Effector memory CD4-positive, alpha-beta T cell (primary cell): ENCODE measurements at regions not wholly inside any gene's neighbourhood (a gene's known extent, or its start where the extent isn't known, plus 50 kb on each side); places are given as distances from the start of the nearest gene placed in this dataset.
"Not testable (repeated sequence)": the region's sequence is repeated elsewhere in the genome, so short reads cannot be mapped to it uniquely, and the experiment has no call there.

Experiments
- DNase-seq, 3 donors: peaks; one replicate each; pipeline ENCODE4 v3.0.0-alpha.2; 2020
- H3K27ac ChIP-seq: 2 replicates; pipeline ENCODE4 v1.7.0; 2013; ENCODE audit warnings: mild to moderate bottlenecking, low read length, moderate library complexity; ENCODE audit not compliant: insufficient read depth, poor library complexity, severe bottlenecking
- H3K27me3 ChIP-seq: replicated peaks from 2 replicates; pipeline ENCODE4 v1.7.0; 2013; ENCODE audit warnings: mild to moderate bottlenecking, low read length; ENCODE audit not compliant: insufficient read depth, control insufficient read depth, poor library complexity, severe bottlenecking
- H3K36me3 ChIP-seq: 2 replicates; pipeline ENCODE4 v1.7.0; 2013; ENCODE audit warnings: mild to moderate bottlenecking, low read length, moderate library complexity; ENCODE audit not compliant: control insufficient read depth, insufficient read depth
- H3K4me1 ChIP-seq: 2 replicates; pipeline ENCODE4 v1.7.0; 2013; ENCODE audit warnings: low read length, mild to moderate bottlenecking; ENCODE audit not compliant: control insufficient read depth, insufficient read depth, poor library complexity, severe bottlenecking
- H3K4me3 ChIP-seq: 2 replicates; pipeline ENCODE4 v1.7.0; 2013; ENCODE audit warnings: low read length, low read depth, mild to moderate bottlenecking; ENCODE audit not compliant: insufficient read depth, poor library complexity, severe bottlenecking
- H3K9me3 ChIP-seq: 2 replicates; pipeline ENCODE4 v1.7.0; 2013; ENCODE audit warnings: mild to moderate bottlenecking, low read length, moderate library complexity; ENCODE audit not compliant: control insufficient read depth

DNA sequence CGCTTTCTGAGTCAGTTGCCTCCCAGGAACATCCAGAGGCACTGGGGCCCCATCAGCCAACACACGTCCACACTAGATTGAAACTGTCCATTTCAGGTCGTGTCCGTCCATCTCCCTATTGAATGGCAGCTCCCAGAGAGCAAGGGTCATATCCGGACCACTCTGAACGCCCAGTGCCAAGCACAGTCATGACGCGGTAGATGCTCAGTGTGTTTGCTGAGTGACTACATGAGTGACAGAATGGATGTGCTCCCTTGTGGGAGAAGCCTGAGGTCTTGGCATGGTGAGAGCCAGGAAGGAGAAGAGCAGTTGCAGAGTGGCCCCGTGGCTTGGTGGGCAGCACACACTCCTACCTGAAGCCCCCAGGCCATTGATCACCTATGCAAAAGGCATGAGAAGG lies 92.5 kb upstream of the CUX1 start:
- Histone ChIP-seq H3K36me3 (no peaks in the 10 kb centered on the region), H3K4me3 (no peak overlapping the region), H3K27ac (no peak overlapping the region), H3K4me1 (no peaks in the 10 kb centered on the region), H3K27me3 (no peaks in the 10 kb centered on the region), H3K9me3 (no peaks in the 10 kb centered on the region)
- no peak for DNase-seq

DNA sequence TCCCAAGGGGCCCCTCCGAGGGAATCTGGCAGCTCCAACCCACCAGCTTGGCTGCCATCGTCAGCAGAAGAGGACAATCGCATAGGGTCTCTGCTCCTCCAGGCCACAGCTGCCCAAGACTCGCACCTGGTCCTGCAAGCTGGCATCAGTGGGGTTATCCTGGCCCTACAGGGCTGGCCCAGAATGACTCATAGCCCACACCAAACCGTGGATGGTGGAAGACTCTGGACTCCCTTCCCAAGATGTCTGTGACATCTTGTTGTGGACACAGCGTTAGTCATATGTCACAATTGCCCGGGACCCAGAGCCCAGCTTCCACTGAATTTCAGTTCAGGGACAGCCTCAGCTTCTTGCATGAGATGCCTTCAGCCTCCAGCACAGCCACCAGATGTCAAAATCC lies 91.5 kb upstream of the CUX1 start:
- Histone ChIP-seq H3K4me3 (no peak overlapping the region), H3K36me3 (no peaks in the 10 kb centered on the region), H3K4me1 (no peaks in the 10 kb centered on the region), H3K27ac (no peak overlapping the region), H3K27me3 (no peaks in the 10 kb centered on the region), H3K9me3 (no peaks in the 10 kb centered on the region)
- no peak for DNase-seq

DNA sequence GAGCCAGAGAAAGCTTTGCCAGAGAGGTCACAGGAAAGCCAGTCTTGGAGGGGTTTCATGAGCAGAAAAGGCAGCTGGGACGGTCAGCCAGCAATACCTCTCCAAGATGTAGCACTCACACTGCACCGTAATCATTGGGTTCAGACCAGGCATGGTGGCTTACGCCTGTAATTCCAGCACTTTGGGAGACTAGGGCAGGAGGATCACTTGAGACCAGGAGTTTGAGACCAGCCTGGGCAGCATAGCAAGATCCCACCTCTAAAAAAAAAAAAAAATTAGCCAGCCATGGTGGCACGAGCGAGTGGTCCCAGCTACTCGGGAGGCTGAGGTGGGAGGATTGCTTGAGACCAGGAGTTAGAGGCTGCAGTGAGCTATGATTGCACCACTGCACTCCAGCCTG lies 90.2 kb upstream of the CUX1 start:
- H3K36me3 ChIP-seq, result no peaks in the 10 kb centered on the region
- H3K4me1 ChIP-seq, result no peaks in the 10 kb centered on the region
- H3K27me3 ChIP-seq, result no peaks in the 10 kb centered on the region
- no peak for DNase-seq
- H3K9me3 ChIP-seq, result no peaks in the 10 kb centered on the region
- H3K4me3 ChIP-seq, result no peak overlapping the region
- H3K27ac ChIP-seq, result no peak overlapping the region

DNA sequence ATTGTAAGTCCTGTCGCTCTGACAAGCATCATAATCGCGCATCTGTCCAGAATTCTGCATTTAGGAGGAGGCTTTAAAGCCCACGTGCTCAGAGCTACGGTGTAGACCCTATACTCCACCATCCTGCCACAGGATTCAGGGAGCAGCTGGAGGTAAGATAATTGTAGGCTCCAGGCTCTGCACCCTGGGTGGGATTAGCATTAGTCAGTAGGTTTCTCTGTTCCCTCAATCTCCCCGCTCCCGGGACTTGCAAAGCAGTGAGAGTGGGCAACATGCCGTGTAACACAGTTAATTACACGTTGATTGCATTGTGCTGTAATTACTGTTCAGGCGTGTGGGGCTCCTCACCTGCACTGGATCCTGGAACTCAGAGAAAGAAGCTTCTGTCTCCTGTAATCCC lies 89.3 kb upstream of the CUX1 start:
- H3K36me3 ChIP-seq, result no peaks in the 10 kb centered on the region
- H3K27me3 ChIP-seq, result no peaks in the 10 kb centered on the region
- H3K4me3 ChIP-seq, result no peak overlapping the region
- no peak overlapping the region for H3K27ac ChIP-seq
- no peaks in the 10 kb centered on the region for H3K9me3 ChIP-seq
- DNase-seq, result no peak
- H3K4me1 ChIP-seq, result no peaks in the 10 kb centered on the region

DNA sequence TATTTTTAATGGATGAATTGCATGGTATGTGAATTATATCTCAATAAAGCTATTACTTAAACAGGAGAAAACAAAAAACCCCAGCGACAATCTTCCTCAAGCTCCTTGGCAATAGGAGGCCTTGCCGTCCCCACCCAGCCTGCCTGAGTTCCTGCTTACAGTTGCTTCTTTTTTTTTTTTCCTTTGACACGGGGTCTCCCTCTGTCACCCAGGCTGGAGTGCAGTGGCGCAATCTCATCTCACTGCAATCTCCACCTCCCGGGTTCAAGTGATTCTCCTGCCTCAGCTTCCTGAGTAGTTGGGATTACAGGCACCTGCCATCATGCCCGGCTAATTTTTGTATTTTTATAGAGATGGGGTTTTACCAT lies 88.6 kb upstream of the CUX1 start:
- not testable (repeated sequence) for DNase-seq, H3K4me1 ChIP-seq, H3K27ac ChIP-seq, H3K9me3 ChIP-seq, H3K4me3 ChIP-seq, H3K36me3 ChIP-seq, H3K27me3 ChIP-seq

DNA sequence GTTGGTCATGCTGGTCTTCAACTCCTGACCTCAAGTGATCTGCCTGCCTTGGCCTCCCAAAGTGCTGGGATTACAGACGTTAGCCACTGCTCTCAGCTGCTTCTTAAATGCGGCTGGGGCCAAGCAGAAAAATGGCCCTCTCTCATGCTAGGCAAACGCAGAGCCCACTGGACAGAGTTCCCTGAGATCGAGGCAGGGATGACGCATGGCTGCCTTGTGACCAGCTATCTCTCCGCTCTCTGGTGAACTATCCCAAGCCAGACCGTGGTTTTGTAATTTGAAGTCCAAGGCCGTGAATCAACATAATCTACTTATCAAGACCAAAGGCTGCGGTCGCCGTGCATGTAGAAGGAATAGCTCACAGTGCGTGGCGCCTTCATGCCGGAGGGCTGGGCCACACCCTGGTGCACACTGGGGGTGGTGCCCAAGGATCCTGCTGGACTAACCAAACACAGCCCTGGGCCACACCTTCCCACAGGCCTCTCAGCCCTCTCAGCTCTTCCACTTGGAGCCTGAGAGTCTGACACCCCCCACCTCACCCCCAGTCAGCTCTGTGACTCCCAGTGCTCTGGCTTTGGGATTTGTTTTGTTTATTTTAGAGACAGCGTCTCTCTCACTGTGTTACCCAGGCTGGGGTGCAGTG lies 88.1 kb upstream of the CUX1 start:
- Histone ChIP-seq H3K9me3 (no peaks in the 10 kb centered on the region), H3K27me3 (no peaks in the 10 kb centered on the region), H3K36me3 (no peaks in the 10 kb centered on the region), H3K27ac (no peak overlapping the region), H3K4me1 (no peaks in the 10 kb centered on the region), H3K4me3 (no peak overlapping the region)
- no peak for DNase-seq

DNA sequence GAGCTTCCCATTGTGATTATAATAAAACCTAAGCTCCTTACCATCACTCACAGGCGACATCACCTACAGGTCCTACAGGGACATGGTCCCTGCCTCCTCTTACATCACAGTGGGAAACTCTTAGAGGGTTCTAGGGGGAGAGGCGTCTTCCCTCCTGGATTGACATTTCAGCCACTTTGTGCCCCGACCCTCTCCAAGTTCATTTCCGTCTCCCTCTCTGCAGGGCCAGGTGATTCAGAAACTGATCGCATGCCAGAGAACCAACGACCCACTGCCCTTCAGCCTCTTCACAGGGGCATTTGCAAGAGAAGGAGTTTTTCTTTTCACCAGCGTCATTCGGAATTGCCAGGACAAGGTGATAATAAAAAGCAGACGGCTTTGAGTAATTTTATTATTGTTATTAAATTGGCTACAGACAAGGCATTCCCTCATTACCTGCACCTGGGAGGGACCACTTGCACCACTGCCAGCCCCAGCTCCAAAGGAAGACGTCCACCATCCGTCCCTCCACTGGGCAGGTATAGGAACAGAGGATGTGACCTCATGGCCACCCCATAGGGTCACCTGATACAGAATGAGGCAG lies 85.8 kb upstream of the CUX1 start:
- no peaks in the 10 kb centered on the region for H3K4me1 ChIP-seq
- no peak overlapping the region for H3K27ac ChIP-seq
- H3K9me3 ChIP-seq, result no peaks in the 10 kb centered on the region
- H3K4me3 ChIP-seq, result no peak overlapping the region
- H3K27me3 ChIP-seq, result no peaks in the 10 kb centered on the region
- no peaks in the 10 kb centered on the region for H3K36me3 ChIP-seq
- DNase-seq, result no peak

DNA sequence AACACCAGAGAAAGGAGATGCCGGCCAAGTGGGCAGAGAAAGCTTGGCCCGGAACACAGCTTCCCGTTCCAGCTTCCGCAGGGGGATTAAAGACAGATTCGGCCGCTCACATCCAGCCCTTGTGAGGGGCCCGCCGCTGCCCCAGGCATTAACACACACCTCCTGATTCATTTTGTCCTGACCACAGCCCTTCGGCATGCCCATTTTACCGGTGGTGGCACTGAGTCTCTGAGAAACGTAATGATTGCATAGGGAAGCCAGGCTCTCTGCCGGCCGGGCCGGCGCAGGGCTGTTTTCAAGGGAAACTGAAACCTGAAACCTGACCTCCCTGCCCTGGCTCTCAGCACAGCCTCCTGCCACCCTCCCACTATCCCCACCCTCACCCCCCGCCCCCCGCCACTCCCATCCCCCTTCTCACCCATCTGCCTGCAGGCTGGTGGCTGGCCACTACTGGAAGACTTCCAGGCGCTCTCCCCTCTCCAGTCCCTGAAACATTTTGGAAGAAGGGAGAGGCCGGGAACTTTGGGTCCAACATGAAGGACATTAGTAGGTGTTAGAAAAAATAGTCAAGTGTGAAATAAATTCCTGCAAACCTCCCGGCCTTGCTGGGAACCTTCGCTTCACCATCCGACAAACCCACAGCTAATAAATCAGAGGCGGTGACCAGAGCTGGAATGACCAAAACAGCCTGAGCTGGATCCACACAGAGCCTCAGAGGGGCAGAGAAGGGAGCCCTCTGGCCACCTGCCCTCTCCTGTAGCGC lies 83.5 kb upstream of the CUX1 start:
- no peak overlapping the region for H3K27ac ChIP-seq
- H3K27me3 ChIP-seq, result no peaks in the 10 kb centered on the region
- no peak for DNase-seq
- no peaks in the 10 kb centered on the region for H3K36me3 ChIP-seq
- H3K9me3 ChIP-seq, result no peaks in the 10 kb centered on the region
- no peaks in the 10 kb centered on the region for H3K4me1 ChIP-seq
- H3K4me3 ChIP-seq, result no peak overlapping the region

DNA sequence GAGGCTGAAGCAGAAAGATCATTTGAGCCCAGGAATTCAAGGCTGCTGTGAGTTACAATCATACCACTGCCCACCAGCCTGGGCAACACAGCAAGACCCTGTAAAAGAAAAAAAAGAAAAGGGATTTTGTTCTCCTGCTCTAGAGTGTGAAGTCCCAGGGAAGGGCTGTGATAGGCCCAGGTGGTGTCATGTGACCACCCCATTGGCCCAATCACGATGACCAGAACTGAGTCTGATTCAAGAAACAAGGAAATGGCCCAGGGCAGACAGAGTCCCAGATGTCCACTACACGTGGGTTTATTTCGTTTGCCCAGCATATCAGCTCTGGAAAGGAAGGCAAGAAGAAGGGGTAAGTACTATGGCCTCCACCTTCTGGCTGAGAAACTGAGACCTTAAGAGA lies 81.3 kb upstream of the CUX1 start:
- H3K27ac ChIP-seq, result no peak overlapping the region
- DNase-seq, result no peak
- no peak overlapping the region for H3K4me3 ChIP-seq
- no peaks in the 10 kb centered on the region for H3K27me3 ChIP-seq
- no peaks in the 10 kb centered on the region for H3K4me1 ChIP-seq
- H3K36me3 ChIP-seq, result no peaks in the 10 kb centered on the region
- H3K9me3 ChIP-seq, result no peaks in the 10 kb centered on the region

DNA sequence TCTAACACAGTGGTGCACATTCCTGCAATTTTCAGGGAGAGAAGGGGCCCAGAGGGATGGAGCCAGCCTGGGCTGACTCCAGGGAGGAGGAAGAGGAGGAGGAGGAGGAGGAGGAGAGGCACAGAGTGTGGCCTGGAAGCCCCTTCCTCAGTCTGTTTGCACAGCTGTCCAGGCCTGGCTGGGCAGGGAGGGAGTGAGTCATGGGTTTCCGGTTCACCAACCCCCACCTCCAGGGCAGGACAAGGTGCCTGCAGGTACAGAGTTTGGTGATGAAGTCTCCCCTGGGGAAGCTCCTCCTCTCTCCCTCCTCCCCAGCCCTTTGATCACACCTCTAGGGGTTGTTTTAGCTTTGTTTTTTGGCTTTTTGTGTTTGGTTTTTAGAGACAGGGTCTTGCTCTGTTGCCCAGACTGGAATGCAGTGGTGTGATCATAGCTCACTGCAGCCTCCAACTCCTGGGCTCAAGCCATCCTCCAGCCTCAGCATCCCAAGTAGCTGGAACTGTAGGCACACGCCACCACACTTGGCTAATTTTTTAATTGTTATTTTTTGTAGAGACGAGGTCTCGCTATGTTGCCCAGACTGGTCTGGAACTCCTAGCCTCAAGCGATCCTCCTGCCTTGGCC lies 77.5 kb upstream of the CUX1 start:
- Histone ChIP-seq H3K9me3 (no peaks in the 10 kb centered on the region), H3K27me3 (no peaks in the 10 kb centered on the region)
- DNase-seq, result no peak

More for the DNA sequence above, 77.5 kb upstream of the CUX1 start:
- Histone ChIP-seq H3K36me3 (no peaks in the 10 kb centered on the region), H3K4me1 (peaks cover 5% of the 10 kb centered on the region), H3K27ac (no peak overlapping the region), H3K4me3 (no peak overlapping the region)
